ENCODE measurements at regions not wholly inside any gene's neighbourhood (a gene's known extent, or its start where the extent isn't known, plus 50 kb on each side); places are given as distances from the start of the nearest gene placed in this dataset.
A peak's percentile ranks its signal among the peaks of the same experiment; 100 is the strongest.

DNA sequence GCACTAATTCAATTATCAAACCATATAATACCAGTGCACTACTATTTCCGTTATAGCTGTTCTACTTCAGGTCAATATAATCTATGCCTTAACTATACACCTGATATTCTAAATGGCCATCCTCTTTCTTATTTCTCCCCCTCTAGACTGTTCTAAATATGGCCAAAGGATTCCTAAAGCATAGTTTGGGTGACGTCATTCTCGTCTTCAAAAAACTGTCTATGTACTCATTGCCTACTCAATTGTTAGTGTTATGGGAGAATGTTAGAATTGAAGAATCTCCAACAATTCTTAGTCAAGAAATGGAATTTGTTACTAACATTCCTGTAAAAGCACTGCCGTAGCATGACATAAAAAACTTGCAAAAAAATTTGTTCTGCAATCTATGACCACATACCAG, 431.1 kb upstream of the ANO3 start:
- peak; percentile 1 for DNase-seq

DNA sequence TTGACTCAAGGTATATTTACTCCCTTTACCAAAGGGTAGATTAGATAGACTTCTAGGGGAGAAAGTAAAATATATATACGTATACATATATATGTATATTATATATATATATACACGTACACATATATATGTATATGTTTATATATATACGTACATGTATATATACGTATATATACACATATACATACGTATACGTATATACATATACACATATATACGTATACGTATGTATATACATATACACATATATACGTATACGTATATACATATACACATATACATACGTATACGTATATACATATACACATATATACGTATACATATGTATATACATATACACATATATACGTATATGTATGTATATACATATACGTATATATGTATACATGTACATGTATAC, 430.5 kb upstream of the ANO3 start:
- no peak for DNase-seq

GRCh38 chr11:25902476-25902875, 429.5 kb upstream of the ANO3 start:
- DNase-seq = no peak

DNA sequence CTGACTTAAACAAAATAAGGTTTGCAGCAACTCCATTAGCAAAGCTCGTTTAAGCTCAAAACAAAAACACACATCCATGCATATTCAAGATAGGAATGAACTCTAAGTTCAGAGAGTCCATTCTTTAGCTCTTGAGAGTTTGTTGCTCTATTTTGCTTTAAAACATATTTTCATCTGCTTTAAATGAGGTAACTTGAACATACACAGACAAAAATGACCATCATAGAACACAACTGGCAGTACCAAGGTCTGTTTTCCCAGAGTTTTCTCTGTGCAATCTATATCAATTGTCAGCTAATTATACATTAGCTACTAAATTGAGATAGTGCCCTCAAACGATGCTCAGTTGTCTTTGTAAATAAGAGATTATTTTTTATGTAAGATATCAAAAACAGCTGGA, 423.2 kb upstream of the ANO3 start:
- DNase-seq = no peak

- DNase-seq = no peak
Measured at GRCh38 chr11:25910086-25910485, 421.8 kb upstream of the ANO3 start.

DNA sequence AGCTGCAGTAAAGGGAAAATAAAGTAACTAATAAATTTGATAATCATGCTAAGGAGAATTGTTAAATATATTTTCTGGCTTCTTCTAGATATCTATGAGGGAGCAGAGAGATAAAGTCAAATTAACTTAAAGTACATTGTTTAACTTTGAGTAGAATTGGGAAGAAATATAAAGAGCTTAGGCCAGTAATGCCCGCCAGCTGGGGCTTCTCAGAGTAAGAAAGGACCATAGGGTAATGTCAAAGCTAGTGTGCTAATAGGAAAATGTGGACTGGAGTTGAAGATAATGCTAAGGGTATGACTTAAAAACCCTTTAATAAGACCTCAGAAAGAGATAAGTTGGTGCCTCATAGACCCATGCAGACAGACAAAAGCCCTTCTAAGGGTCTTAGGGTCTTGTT, 411.6 kb upstream of the ANO3 start:
- DNase-seq = no peak

DNA sequence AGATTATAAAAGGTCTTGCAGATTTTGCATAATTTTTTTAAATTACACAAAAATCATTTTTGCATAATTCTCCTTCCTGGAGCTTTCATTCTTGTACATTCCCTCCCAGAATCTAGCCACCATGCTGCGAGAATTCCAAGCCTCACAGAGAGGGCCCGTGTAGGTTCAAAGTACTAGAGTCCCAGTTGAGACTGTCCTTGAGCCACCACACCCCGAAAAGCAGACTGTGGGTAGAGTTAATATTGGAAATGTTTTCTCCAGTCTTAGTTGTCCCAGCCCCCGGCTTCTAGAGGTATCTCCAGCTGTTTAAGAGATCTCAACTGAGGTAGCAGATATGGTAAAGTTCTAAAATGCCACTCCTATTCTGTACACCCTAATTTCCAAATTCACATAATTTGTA, 407.3 kb upstream of the ANO3 start:
- no peak for DNase-seq

DNA sequence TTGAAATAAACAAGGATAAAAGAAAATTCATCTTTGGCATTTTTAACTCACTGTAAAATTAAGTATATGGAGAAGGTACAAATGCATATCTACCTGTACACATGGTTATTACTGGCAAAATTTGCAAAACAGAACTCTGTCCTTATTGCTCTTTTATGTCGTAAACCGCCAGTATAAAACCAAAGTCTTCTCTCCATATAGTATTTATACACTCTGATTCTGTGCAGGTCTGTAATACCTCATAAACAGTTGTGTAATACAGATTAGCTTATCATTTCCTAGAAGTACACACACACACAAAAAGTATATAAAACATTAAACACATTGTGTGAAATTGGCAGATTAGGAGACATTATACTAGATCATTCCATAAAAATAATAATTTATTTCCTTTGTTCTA, 406.6 kb upstream of the ANO3 start:
- DNase-seq = no peak

DNA sequence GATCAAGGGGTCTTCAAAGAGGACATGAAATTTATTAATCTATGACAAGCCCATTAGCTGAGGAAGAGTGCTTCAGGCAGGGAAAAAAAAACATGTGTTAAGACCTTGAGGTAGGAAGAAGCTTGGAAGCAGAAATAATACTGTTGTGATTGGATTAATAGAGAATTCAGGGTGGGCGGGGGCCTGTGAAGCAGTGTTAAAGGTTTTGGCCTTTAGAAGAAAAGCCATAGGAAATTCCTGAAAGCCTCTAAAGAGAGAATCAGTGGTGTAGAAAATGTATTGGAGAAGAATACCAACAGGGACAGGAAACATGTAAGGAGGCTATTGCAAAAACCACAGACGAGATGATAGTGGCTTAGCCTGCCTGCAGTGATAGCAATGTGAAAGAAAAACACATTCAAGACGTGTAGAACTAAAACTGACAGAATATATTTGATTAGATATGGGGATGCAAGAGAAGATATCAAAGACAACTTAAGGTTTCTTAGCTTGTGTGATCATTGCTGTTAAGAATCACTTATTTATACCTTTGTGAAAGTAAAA, 404.4 kb upstream of the ANO3 start:
- DNase-seq = no peak

DNA sequence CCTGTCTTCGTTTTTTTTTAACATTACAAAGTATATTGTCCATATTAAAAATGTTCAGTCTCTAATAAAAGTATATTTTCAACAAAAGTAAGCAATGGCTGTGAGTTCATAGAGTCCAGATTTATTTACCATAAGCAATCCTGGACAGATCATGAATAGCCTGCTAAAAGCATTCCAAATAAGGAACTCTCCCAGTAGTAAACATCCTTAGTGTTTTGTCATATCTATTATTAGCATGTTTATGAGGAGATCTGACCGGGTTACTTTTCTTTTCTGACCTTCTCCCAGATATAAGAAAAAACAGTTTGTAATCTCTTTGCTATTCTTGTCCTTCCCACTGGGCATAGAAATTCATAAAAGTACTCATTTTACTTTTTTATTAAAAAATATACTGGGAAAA, 403.9 kb upstream of the ANO3 start:
- DNase-seq = no peak

- no peak for DNase-seq
Measured at GRCh38 chr11:25938952-25939351, 393.0 kb upstream of the ANO3 start.

DNA sequence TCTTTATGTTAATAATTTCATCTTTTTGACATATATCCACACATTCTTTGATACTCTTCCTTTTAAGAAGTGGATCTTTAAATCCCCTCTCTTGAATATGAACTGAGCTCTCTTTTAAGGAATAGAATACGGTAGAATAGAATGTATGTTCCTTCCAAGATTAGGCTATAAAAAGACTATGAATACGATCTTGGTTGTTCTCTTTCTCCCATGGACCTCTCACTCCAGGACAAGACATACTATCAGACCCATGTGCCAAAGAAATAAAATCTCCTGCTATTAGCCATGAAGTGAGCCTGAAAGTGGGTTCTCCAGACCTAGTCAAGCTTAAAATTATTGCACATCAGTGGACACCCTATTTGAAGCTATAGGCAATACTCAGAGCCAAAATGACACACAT, 392.2 kb upstream of the ANO3 start:
- no peak for DNase-seq

- no peak for DNase-seq
Measured at GRCh38 chr11:25941353-25941752, 390.6 kb upstream of the ANO3 start.

GRCh38 chr11:25943031-25943430, 388.9 kb upstream of the ANO3 start:
- no peak for DNase-seq

- no peak for DNase-seq
Measured at GRCh38 chr11:25943777-25944661, 387.9 kb upstream of the ANO3 start.

- no peak for DNase-seq
Measured at GRCh38 chr11:25949918-25950317, 382.0 kb upstream of the ANO3 start.

DNA sequence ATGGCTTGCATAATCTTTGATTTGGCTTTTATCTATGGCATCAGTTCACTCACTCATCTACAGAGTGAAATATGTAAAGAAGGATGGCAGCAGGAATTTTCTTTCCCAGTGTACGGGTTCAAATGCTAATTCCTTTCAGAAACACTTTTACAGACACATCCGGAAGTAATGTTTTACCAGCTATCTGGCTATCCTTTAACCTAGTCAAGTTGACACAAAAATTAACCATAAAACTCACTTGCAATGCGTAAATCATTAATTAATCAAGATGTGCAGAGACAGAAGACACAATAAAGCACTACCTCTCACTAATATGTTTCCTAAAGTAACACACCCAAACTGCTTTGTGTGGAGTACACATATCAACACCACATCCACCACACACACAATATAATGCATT, 378.9 kb upstream of the ANO3 start:
- DNase-seq = no peak

- no peak for DNase-seq
Measured at GRCh38 chr11:25958045-25958444, 373.9 kb upstream of the ANO3 start.

GRCh38 chr11:25961539-25961938, 370.4 kb upstream of the ANO3 start:
- no peak for DNase-seq

DNA sequence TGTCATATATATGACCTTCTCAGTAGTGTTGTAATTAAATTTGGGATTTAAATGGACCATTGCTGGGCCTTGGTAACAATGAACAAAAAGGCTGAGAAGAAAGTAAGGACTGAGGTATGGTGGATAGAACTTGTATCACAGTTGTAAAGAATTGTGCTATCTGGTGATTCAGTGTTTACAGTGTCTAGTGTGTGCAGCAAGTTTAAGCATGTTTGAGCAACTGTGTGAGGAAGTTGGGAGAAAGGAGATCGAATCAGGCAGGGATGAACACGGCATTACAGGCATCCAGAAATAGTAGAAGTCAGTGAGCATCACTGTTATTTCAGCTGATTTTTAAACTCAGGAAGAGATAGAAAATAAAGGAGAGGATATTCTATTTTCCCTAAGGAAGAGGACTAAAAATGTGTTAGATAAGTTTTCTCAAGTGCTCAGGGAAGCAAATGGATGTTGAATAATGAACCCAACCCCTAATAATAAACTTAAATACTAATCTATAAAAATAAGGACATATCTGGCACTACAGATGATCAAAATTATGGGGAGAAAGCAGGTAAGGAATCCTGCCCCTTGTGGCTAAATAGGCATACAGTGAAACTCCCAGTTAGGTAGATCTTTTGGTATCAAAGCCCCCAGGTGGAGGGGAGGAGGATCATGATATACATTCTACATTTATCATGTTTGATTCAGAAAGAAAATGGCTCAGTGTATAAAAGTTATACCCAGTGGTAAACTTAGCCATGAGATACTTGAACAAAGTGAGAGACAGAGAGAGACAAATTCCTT, 361.0 kb upstream of the ANO3 start:
- DNase-seq = no peak

DNA sequence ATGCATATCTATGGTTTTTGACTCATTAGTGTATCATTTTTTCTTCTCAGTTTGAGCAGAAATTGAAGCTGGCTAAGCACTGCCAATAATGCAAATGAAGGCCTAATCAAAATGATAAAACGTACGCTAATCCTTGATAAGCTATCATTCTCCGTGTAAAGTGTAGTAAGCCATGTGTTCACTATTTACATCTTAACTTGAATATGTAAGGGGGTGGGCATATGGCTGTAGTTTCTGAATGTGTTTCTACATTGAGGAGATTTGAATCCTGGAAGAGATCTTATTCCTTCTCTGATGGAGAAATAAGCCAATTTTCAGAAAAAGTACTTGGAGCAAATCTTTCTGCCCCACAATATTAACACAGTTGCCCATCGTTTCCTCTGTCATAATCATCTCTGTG, 351.8 kb upstream of the ANO3 start:
- DNase-seq = no peak

GRCh38 chr11:25981998-25982397, 349.9 kb upstream of the ANO3 start:
- DNase-seq = peak; percentile 63

- DNase-seq = no peak
Measured at GRCh38 chr11:25983280-25983679, 348.6 kb upstream of the ANO3 start.

DNA sequence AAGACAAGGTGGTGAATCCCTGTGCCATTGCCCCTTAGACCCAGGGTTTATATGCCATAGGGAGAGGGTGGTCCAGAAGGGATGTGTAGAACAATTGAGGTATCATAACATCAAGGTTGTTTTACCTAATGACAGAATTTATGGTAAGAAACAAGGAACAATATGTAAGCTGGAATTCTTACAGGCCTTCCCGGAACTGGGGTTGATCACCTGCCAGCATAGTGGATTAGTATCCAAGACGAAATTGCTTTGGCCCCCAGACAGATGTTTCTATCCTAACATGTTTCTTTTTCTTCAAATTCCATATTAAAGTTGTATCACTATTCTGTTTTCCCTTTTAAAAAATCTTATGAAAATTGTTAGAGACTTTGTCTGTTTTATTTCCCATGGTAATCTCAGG, 343.8 kb upstream of the ANO3 start:
- no peak for DNase-seq

Measured in fibroblast of skin of back (primary cell).